Stomach smooth muscle (tissue), 2 donors: ENCODE measurements at regions not wholly inside any gene's neighbourhood (a gene's known extent, or its start where the extent isn't known, plus 50 kb on each side); places are given as distances from the start of the nearest gene placed in this dataset.

ENCODE experiments used
- H3K27ac ChIP-seq: one replicate; pipeline ENCODE4 v1.7.0; 2013; ENCODE audit warnings: mild to moderate bottlenecking, low read length, inconsistent platforms
- H3K27me3 ChIP-seq, 2 donors: one replicate each; pipeline ENCODE4 v1.7.0; 2013; ENCODE audit warnings: low read length in 2 of 2; ENCODE audit not compliant: insufficient read depth in 2 of 2, control insufficient read depth in 1 of 2
- H3K36me3 ChIP-seq, 2 donors: one replicate each; pipeline ENCODE4 v1.7.0; 2013; ENCODE audit warnings: low read length in 2 of 2; ENCODE audit not compliant: control insufficient read depth in 2 of 2, insufficient read depth in 2 of 2
- H3K4me1 ChIP-seq: one replicate; pipeline ENCODE4 v1.7.0; 2013; ENCODE audit warnings: low read length; ENCODE audit not compliant: control insufficient read depth, insufficient read depth
- H3K4me3 ChIP-seq, 2 donors: one replicate each; pipeline ENCODE4 v1.7.0; 2013; ENCODE audit warnings: low read length in 2 of 2
- H3K9ac ChIP-seq, 2 donors: one replicate each; pipeline ENCODE4 v1.7.0; 2013; ENCODE audit warnings: low read length in 2 of 2, mild to moderate bottlenecking in 1 of 2
- H3K9me3 ChIP-seq, 2 donors: one replicate each; pipeline ENCODE4 v1.7.0; 2013; ENCODE audit warnings: low read length in 2 of 2; ENCODE audit not compliant: control insufficient read depth in 2 of 2
- donor health status: healthy.
- donor health status: Pancreatic carcinoma.

DNA sequence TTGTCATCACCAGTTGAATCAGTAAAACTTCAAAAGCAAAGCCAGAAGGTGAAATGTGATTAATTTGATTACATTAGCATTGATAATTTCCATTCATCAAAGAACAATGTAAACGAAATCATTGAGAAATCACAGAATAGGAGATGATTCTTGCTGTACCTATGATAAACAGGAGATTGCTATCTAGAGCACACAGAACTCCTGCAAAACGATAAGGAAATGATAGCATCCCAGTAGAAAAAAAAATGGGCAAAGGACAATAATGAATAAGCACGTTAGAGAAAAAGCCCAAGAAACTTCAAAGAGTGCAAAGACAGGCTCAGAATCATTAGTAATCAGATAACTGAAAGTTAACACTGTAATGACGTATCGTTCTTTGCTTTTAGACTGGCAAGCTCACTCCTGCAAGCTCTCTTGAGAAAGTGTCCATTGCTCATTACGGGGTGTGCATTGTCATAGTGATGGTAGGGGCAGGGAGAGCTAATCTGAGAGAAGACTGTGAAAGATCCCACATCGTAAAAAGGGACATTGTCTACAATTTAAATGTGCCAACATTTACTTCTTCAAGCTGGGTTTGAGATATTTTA, 143.6 kb downstream of the SPP2 start:
- Histone ChIP-seq H3K9me3 (no peaks in the 10 kb centered on the region), H3K27ac (no peak overlapping the region), H3K4me1 (no peaks in the 10 kb centered on the region), H3K4me3 (no peak overlapping the region), H3K27me3 (no peaks in the 10 kb centered on the region), H3K36me3 (no peaks in the 10 kb centered on the region), H3K9ac (no peak overlapping the region)

DNA sequence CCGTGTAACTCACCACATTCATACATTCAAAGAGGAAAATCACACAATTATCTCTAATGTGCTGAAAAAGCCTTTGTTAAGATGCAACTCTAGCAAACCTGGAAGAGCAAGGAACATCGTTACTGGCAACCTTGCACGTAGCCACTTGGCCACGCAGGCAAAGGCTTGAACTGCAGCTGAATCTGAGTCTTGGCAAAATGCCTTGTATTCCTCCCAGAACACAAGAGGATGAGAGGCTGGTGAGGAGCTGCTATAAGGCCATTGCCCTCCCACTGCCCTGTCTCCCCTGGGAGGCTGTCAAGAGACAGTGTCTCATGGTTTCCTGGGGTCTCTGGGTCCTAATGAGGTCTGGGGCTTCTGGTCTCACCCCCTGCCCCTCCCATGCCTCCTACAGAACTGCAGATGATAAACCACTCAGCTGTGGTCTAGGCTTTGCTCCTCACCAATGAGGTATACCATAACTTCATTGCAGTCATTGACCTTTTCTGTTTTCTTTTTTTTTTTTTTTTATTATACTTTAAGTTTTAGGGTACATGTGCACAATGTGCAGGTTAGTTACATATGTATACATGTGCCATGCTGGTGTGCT, 141.4 kb downstream of the SPP2 start:
- no peaks in the 10 kb centered on the region for H3K4me1 ChIP-seq
- H3K9me3 ChIP-seq = no peaks in the 10 kb centered on the region
- no peak overlapping the region for H3K4me3 ChIP-seq
- no peak overlapping the region for H3K9ac ChIP-seq
- H3K27ac ChIP-seq = no peak overlapping the region
- H3K27me3 ChIP-seq = no peaks in the 10 kb centered on the region
- H3K36me3 ChIP-seq = no peaks in the 10 kb centered on the region

DNA sequence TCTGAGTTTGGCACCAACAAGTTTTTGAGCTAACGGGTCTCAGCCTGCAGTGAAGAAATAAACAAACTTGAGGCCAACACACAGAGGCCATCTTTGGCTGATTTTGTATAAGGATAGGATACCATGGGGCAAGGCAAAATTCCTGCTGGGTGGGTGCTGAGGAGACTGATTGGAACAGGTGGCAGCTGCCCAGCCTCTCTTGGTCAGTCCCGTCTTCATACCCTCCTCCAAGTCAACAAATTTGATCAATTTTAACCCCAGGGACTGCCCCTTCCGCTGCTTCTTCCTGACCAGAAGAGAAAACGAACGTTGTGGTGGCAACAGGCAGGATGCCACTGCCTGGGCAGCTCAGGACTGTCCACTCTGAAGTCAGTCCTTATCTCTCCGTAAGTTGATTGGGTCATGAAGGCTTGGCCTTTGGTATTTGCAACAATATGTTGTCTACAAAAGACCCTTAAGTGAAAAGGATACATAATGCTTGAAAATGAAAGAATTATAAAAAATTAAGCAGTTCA, 139.3 kb downstream of the SPP2 start:
- Histone ChIP-seq H3K9me3 (no peaks in the 10 kb centered on the region), H3K9ac (no peak overlapping the region), H3K27ac (no peak overlapping the region), H3K27me3 (peaks cover 0 to 2% of the 10 kb centered on the region in 2 donors), H3K36me3 (no peaks in the 10 kb centered on the region), H3K4me1 (no peaks in the 10 kb centered on the region), H3K4me3 (no peak overlapping the region)

DNA sequence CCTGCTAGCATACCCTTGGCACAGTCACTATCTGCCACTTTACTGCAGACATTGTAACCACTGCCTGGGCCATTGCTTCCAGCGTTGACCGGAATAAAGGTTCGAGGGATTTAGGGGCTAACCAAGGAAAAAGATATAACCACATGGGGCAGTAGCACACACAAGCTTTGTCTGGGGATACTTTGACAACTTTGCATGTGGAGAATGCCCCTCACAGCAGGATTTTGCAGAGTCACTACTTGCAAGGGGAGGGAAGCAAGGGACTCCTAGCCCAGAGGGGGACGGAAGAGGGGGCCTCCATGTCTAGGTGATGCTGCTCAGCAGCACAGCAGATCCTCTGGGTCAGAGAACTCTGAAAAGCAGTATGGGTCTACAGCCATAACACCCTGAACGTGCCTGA, 138.7 kb downstream of the SPP2 start:
- no peak overlapping the region for H3K9ac ChIP-seq
- no peaks in the 10 kb centered on the region for H3K36me3 ChIP-seq
- no peak overlapping the region for H3K27ac ChIP-seq
- no peak overlapping the region for H3K4me3 ChIP-seq
- H3K27me3 ChIP-seq = peaks cover 0 to 4% of the 10 kb centered on the region in 2 donors
- H3K9me3 ChIP-seq = no peaks in the 10 kb centered on the region
- H3K4me1 ChIP-seq = no peaks in the 10 kb centered on the region

DNA sequence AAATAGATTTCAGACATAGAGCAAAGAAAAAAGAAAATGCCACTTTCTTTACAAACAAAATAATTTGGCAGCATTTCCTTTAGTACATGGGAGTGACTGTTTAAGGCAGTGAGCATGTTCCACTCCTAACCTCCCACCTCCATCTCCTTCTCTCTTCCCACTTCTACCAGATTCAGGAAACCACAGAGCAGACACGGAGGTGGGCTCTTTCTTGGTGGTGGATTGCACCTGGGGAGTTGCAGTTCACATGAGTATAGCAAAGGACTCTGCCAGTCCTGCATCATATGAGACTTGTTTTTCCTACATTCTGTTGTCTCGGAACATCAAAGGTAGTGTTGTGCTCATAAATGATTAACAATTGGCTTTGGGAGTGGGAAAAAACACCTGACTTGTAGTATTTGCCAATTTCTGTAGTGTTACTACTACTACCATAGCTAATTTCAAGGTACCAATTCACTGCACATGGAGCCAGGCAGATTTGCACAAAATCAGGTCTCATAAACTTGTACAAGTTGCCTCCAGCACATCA, 137.2 kb downstream of the SPP2 start:
- Histone ChIP-seq H3K27ac (no peak overlapping the region), H3K9ac (no peak overlapping the region), H3K4me3 (no peak overlapping the region), H3K9me3 (no peaks in the 10 kb centered on the region), H3K36me3 (no peaks in the 10 kb centered on the region), H3K27me3 (peaks cover 0 to 4% of the 10 kb centered on the region in 2 donors), H3K4me1 (no peaks in the 10 kb centered on the region)

DNA sequence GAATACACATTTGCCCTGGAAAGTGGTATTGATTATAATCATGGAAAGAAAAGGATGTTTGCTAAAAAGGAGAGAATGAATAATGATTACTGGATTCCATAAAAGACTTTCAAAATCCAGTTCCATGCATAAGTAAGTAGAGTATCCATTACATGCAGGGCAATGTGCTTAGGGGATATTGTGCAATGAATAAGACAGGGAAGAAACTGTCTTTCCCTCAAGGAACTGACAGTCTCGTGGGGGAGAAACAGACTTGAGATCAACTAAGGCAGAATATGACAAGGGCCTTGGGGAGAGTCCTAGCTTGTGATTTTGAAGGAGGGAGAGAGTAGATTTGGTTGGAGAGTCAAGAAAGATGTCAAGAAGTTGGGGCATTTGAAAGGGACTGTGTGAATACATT, 130.6 kb downstream of the SPP2 start:
- peaks cover 0 to 4% of the 10 kb centered on the region in 2 donors for H3K27me3 ChIP-seq
- H3K9ac ChIP-seq = no peak overlapping the region
- no peak overlapping the region for H3K4me3 ChIP-seq
- no peaks in the 10 kb centered on the region for H3K36me3 ChIP-seq
- H3K4me1 ChIP-seq = no peaks in the 10 kb centered on the region
- H3K9me3 ChIP-seq = no peaks in the 10 kb centered on the region
- no peak overlapping the region for H3K27ac ChIP-seq

DNA sequence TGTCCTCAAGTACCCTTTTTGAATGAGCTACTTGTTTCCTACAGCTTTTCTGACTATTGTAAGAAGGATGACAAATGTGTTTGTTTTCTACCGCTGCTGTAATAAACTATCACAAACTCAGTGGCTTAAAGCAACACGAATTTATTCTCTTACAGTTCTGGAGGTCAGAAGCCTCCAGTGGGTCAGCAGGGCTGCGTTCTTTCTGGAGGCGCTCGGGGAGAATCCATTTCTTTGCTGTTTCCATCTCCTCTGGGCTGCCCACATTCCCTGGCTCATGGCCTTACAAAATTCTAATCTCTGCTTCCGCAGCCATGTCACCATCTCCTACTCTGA, 128.5 kb downstream of the SPP2 start:
- peaks cover 0 to 2% of the 10 kb centered on the region in 2 donors for H3K27me3 ChIP-seq
- H3K4me1 ChIP-seq = no peaks in the 10 kb centered on the region
- no peak overlapping the region for H3K9ac ChIP-seq

DNA sequence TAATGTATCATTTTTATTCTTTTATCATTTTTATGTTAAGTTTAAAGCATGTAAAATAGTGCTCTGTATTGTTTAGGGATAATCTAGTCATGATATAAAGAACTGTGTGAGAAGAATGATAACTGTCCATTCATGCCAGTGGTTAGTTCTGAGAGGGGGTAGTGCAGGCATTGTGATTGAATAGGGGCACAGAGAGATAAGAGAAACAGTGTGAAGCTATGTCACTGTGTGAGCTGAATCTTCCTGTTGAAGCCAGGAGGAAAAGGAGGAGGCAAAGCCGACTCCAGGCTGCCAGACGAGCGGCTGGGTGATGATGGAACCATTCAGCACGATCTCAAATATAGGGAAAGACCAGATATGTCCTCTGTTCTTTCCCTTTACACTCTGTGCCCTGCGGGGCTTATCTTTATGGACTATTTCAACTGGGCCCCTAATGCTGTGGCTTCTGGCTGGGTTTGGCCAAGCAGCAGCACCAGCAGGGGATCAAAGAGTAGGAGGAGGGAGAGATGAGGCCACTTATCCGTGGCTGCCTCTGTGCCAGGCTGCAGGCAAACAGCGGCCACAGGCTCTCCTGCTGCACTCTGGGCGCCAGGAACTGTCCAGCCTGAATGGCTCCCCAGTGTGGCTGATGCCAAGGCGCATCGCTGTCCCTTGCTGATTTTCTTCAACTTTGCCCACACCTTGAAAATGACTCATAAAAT, 128.0 kb downstream of the SPP2 start:
- Histone ChIP-seq H3K9me3 (no peaks in the 10 kb centered on the region), H3K4me1 (no peaks in the 10 kb centered on the region), H3K27ac (no peak overlapping the region), H3K36me3 (no peaks in the 10 kb centered on the region), H3K9ac (no peak overlapping the region), H3K27me3 (peaks cover 0 to 2% of the 10 kb centered on the region in 2 donors), H3K4me3 (no peak overlapping the region)

More for the DNA sequence above, 128.5 kb downstream of the SPP2 start:
- H3K4me3 ChIP-seq = no peak overlapping the region
- no peaks in the 10 kb centered on the region for H3K9me3 ChIP-seq
- H3K27ac ChIP-seq = no peak overlapping the region
- no peaks in the 10 kb centered on the region for H3K36me3 ChIP-seq

DNA sequence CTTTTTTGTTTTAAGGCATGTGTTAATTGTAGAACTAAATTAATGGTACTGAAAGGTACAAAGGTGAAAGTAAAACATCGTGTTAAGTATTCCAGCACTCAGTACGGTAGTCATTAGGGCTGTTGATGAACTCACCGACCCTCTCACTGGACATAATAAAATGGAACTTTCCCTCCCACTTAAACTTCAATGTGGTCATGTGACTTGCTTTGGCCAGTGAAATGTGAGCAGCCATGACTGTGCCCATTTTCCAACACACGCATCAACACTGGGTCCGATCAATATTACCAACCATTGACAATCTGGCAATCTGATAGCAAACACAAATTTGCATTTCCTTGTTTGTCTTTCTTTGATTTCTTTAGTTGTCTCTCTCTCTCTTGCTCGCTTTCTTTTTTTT, 125.1 kb downstream of the SPP2 start:
- no peaks in the 10 kb centered on the region for H3K36me3 ChIP-seq
- H3K4me3 ChIP-seq = no peak overlapping the region
- H3K27ac ChIP-seq = no peak overlapping the region
- H3K9ac ChIP-seq = no peak overlapping the region
- no peaks in the 10 kb centered on the region for H3K4me1 ChIP-seq
- peaks cover 0 to 2% of the 10 kb centered on the region in 2 donors for H3K27me3 ChIP-seq
- no peaks in the 10 kb centered on the region for H3K9me3 ChIP-seq

DNA sequence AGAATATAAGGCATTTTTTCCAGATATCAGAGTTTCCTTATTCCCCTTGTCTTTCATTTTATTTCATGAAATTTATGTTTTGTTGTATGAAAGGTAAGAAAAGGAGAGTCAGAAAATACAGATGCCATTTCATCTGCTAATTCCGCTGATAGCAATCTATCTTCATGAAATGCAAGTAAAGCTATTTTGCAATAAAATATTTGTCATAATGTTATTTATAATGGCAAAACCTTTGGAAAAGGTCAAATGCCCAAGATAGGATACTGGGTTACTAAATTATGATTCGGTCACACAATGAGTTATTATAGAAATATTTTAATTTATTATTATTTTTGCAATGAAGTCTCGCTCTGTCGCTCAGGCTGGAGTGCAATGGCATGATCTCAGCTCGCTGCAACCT, 124.2 kb downstream of the SPP2 start:
- Histone ChIP-seq H3K9ac (no peak overlapping the region), H3K27ac (no peak overlapping the region), H3K4me3 (no peak overlapping the region), H3K27me3 (peaks cover 0 to 2% of the 10 kb centered on the region in 2 donors), H3K9me3 (no peaks in the 10 kb centered on the region), H3K4me1 (no peaks in the 10 kb centered on the region), H3K36me3 (no peaks in the 10 kb centered on the region)

DNA sequence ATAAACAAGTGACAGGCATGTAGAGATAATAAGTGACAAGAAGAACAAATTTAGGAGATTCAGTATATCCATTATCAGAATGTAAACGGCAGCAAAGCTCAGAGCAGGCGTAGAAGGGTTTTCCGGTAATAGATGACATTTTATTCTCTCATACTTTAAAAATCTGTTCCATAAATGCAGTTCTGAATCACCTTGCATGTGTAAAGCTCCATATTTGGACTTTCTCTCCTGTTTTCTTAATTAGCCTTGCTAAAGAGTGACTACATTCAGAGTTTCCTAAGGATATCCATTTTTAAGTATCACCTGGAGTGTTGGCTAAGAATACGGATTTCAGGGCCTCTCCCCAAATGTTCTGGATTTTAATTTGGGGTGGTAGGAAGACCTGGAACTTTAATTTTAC, 122.0 kb downstream of the SPP2 start:
- Histone ChIP-seq H3K4me3 (no peak overlapping the region), H3K4me1 (no peaks in the 10 kb centered on the region), H3K9ac (no peak overlapping the region), H3K9me3 (no peaks in the 10 kb centered on the region), H3K36me3 (no peaks in the 10 kb centered on the region), H3K27me3 (no peaks in the 10 kb centered on the region), H3K27ac (no peak overlapping the region)
